MM.1S (cell line): ENCODE measurements at regions not wholly inside any gene's neighbourhood (a gene's known extent, or its start where the extent isn't known, plus 50 kb on each side); places are given as distances from the start of the nearest gene placed in this dataset.

Experiments
- DNase-seq: peaks from one replicate; pipeline ENCODE4 v3.0.0-alpha.2; 2015
- H2AFZ ChIP-seq: fragments of 300-600 bp; sonication (generic); 2 replicates; pipeline ENCODE4 v1.6.0; 2016; ENCODE audit warnings: antibody characterized with exemption, low read length
- H3F3A ChIP-seq: fragments of 300-600 bp; sonication (generic); 2 replicates; pipeline ENCODE4 v1.6.1; 2016; ENCODE audit warnings: mild to moderate bottlenecking, antibody characterized with exemption, low read length, moderate library complexity, mixed read lengths; ENCODE audit not compliant: insufficient read depth
- H3K27ac ChIP-seq: fragments of 300-600 bp; sonication (generic); 2 replicates; pipeline ENCODE4 v1.5.1; 2016; ENCODE audit warnings: mild to moderate bottlenecking, low read length
- H3K27me3 ChIP-seq: fragments of 300-600 bp; sonication (generic); replicated peaks from 2 replicates; pipeline ENCODE4 v1.6.0; 2016; ENCODE audit warnings: low read length; ENCODE audit not compliant: insufficient read depth
- H3K36me3 ChIP-seq: fragments of 300-600 bp; sonication (generic); replicated peaks from 2 replicates; pipeline ENCODE4 v1.6.1; 2016; ENCODE audit warnings: mild to moderate bottlenecking, low read length, mixed read lengths; ENCODE audit not compliant: insufficient read depth
- H3K4me1 ChIP-seq: fragments of 300-600 bp; sonication (generic); 2 replicates; pipeline ENCODE4 v1.6.1; 2016; ENCODE audit warnings: low read length, mixed read lengths
- H3K4me2 ChIP-seq: fragments of 300-600 bp; sonication (generic); 2 replicates; pipeline ENCODE4 v1.6.0; 2016; ENCODE audit warnings: low read depth, low read length
- H3K4me3 ChIP-seq: fragments of 300-600 bp; sonication (generic); 2 replicates; pipeline ENCODE4 v1.5.1; 2016; ENCODE audit warnings: low read length, mixed read lengths
- H3K79me2 ChIP-seq: fragments of 300-600 bp; sonication (generic); 2 replicates; pipeline ENCODE4 v1.6.1; 2016; ENCODE audit warnings: mixed run types, low read length, mixed read lengths
- H3K9ac ChIP-seq: fragments of 300-600 bp; sonication (generic); 2 replicates; pipeline ENCODE4 v1.6.1; 2016; ENCODE audit warnings: low read length, mixed read lengths
- H3K9me2 ChIP-seq: fragments of 300-600 bp; sonication (generic); replicated peaks from 2 replicates; pipeline ENCODE4 v1.6.1; 2016; ENCODE audit warnings: mild to moderate bottlenecking, low read length, mixed read lengths; ENCODE audit not compliant: insufficient read depth
- H3K9me3 ChIP-seq: fragments of 300-600 bp; sonication (generic); replicated peaks from 2 replicates; pipeline ENCODE4 v1.6.1; 2016; ENCODE audit warnings: mild to moderate bottlenecking, low read length, mixed read lengths; ENCODE audit not compliant: insufficient read depth
- H4K20me1 ChIP-seq: fragments of 300-600 bp; sonication (generic); 2 replicates; pipeline ENCODE4 v1.6.1; 2016; ENCODE audit warnings: mild to moderate bottlenecking, low read length, moderate library complexity, mixed read lengths; ENCODE audit not compliant: insufficient read depth
- CTCF ChIP-seq: fragments of 300-600 bp; sonication (generic); IDR thresholded peaks from 2 replicates; pipeline ENCODE4 v1.5.1; 2016; ENCODE audit warnings: antibody characterized with exemption, low read length, mixed read lengths
- EZH2 ChIP-seq: fragments of 300-600 bp; sonication (generic); optimal IDR thresholded peaks from 2 replicates; pipeline ENCODE3; 2017; ENCODE audit warnings: low read depth, mild to moderate bottlenecking, antibody characterized with exemption, low read length, mixed read lengths
- EZH2phosphoT487 ChIP-seq: fragments of 300-600 bp; sonication (generic); IDR thresholded peaks from 2 replicates; pipeline ENCODE4 v1.6.1; 2018; ENCODE audit warnings: antibody characterized with exemption, low read length

GRCh38 chrX:82973646-82974045 lies 534.4 kb upstream of the POU3F4 start:
- H3K79me2 ChIP-seq = no peaks in the 10 kb centered on the region
- peak; percentile 91 for DNase-seq
- H4K20me1 ChIP-seq = no peaks in the 10 kb centered on the region
- no peak overlapping the region for H3K4me3 ChIP-seq
- no peaks in the 10 kb centered on the region for H3K36me3 ChIP-seq
- peak overlapping the region; percentile 48; the same call in 1 of the 2 replicates for H2AFZ ChIP-seq
- H3K27ac ChIP-seq = peak overlapping the region; percentile 50; the same call in 1 of the 2 replicates
- H3K9me2 ChIP-seq = no peaks in the 10 kb centered on the region
- H3K4me2 ChIP-seq = peak overlapping the region; percentile 27; the same call in 1 of the 2 replicates
- H3F3A ChIP-seq = peaks cover 7% of the 10 kb centered on the region
- H3K4me1 ChIP-seq = peaks cover 5% of the 10 kb centered on the region; the same call in 1 of the 2 replicates
- no peaks in the 10 kb centered on the region for H3K27me3 ChIP-seq
- H3K9me3 ChIP-seq = no peaks in the 10 kb centered on the region
- H3K9ac ChIP-seq = no peak overlapping the region
- TF ChIP-seq EZH2phosphoT487 (no peak), CTCF (no peak), EZH2 (no peak)

DNA sequence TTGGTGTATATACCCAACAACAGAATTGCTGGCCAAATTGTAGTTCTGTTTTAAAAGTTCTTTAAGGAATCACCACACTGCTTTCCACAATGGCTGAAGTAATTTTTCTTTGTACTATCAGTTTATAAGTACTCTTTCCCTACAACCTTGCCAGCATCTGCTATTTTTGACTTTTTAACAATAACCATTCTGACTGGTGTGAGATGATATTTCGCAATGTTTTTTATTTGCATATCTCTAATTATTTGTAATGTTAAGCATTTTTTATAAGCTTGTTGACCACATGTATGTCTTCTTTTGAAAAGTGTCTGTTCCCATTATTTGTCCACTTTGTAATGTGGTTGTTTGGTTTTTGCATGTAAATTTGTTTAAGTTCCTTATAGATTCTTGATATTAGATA lies 509.9 kb upstream of the POU3F4 start:
- Histone ChIP-seq H3F3A (no peaks in the 10 kb centered on the region), H3K79me2 (no peaks in the 10 kb centered on the region), H3K4me3 (no peak overlapping the region), H3K36me3 (no peaks in the 10 kb centered on the region), H3K4me1 (no peaks in the 10 kb centered on the region), H2AFZ (no peak overlapping the region), H3K9me2 (no peaks in the 10 kb centered on the region), H3K27me3 (no peaks in the 10 kb centered on the region), H3K9me3 (no peaks in the 10 kb centered on the region), H3K9ac (no peak overlapping the region), H3K4me2 (no peak overlapping the region), H4K20me1 (no peaks in the 10 kb centered on the region), H3K27ac (no peak overlapping the region)
- TF ChIP-seq EZH2 (no peak), EZH2phosphoT487 (no peak), CTCF (no peak)
- DNase-seq = no peak

DNA sequence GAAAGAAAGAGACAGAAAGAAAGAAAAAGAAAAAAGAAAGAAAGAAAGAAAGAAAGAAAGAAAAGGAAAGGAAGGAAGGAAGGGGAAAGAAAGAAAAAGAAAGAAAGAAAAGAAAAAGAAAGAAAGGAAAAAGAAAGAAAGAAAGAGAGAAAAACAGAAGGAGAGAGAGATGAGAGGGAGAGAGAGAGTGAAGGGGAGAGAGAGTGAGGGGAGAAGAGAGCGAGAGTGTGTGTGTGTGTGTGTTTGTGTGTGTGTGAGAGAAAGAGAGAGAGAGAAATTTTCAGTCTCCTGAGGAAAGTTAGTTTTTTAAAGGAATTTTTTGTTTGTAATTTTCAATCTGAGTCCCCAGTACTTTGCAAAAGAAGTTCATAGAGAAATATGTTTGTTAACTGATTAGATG lies 504.1 kb upstream of the POU3F4 start:
- Histone ChIP-seq H2AFZ (no peak overlapping the region), H3F3A (no peaks in the 10 kb centered on the region), H3K79me2 (no peaks in the 10 kb centered on the region), H3K4me1 (no peaks in the 10 kb centered on the region), H4K20me1 (no peaks in the 10 kb centered on the region), H3K9ac (no peak overlapping the region), H3K27ac (no peak overlapping the region), H3K4me2 (no peak overlapping the region), H3K27me3 (no peaks in the 10 kb centered on the region), H3K4me3 (no peak overlapping the region), H3K36me3 (no peaks in the 10 kb centered on the region), H3K9me2 (no peaks in the 10 kb centered on the region), H3K9me3 (no peaks in the 10 kb centered on the region)
- TF ChIP-seq CTCF (no peak), EZH2phosphoT487 (no peak), EZH2 (no peak)
- DNase-seq = no peak
